ENCODE measurements at regions not wholly inside any gene's neighbourhood (a gene's known extent, or its start where the extent isn't known, plus 50 kb on each side); places are given as distances from the start of the nearest gene placed in this dataset.

DNA sequence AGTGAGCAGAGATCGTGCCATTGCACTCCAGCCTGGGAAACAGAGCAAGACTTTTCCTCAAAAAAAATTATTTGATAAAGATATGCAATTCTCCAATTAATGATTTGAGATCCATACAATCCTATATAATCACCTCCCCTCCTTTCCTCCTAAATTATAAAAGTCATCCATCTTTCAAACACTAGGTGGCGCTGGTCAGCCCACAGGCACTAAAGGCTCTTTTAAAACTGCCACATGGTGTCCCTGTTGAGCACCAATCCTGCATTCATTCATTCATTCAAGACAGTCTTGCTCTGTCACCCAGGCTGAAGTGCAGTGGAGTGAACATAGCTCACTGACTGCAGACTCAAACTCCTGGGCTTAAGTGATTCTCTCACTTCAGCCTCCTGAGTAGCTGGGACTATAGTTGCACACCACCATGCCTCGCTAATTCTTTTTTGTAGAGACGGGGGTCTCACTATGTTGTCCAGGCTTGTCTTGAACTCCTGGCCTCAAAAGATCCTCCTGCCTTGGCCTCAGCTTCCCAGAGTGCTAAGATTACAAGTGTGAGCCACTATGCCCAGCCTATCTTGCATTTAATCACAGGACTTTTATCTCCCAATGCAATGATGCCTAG lies 58.7 kb upstream of the SLC2A12 start:
- TF ChIP-seq, protein P1, sequence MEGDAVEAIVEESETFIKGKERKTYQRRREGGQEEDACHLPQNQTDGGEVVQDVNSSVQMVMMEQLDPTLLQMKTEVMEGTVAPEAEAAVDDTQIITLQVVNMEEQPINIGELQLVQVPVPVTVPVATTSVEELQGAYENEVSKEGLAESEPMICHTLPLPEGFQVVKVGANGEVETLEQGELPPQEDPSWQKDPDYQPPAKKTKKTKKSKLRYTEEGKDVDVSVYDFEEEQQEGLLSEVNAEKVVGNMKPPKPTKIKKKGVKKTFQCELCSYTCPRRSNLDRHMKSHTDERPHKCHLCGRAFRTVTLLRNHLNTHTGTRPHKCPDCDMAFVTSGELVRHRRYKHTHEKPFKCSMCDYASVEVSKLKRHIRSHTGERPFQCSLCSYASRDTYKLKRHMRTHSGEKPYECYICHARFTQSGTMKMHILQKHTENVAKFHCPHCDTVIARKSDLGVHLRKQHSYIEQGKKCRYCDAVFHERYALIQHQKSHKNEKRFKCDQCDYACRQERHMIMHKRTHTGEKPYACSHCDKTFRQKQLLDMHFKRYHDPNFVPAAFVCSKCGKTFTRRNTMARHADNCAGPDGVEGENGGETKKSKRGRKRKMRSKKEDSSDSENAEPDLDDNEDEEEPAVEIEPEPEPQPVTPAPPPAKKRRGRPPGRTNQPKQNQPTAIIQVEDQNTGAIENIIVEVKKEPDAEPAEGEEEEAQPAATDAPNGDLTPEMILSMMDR (IDR thresholded peaks at IDR 0.05), result peak; percentile 44 to 85 (median 73)
- no peak for TF ChIP-seq POLR2A (IDR thresholded peaks at IDR 0.05)
- Histone ChIP-seq H3K36me3 (ENCODE audit: low read depth, missing control alignments) (no peaks in the 10 kb centered on the region), H3K4me3 (no peak overlapping the region), H3K27ac (no peak overlapping the region), H3K4me1 (no peaks in the 10 kb centered on the region), H3K27me3 (no peaks in the 10 kb centered on the region), H3K9me3 (no peaks in the 10 kb centered on the region)
- DNase-seq, result peak; percentile 37
- intact Hi-C loops (cut with DNase I; ENCODE audit: low total_unique reads), result no loop called here
- WGBS, 2 donors, result 51 to 65% methylated on average over 4 of the region's 4 CpGs

DNA sequence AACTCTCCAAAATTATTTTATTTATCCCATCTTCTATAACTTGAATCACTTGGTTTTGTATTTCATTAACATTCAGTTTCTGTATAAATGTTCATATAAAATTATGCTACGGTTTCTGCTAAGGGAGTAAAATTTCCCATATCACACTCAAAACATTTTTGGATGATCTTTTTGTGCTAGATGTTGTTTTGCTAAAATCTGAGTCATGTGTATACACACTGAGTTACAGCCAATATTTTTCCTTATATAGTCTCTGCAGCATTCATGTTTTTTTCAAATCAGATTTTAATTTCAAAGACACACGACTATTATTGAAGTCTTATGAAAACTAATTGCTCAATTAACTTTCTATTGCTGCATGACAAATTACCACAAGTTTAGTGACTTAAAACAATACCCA lies 54.3 kb upstream of the SLC2A12 start:
- Histone ChIP-seq H3K27me3 (no peaks in the 10 kb centered on the region), H3K4me1 (no peaks in the 10 kb centered on the region), H3K4me3 (no peak overlapping the region), H3K27ac (no peak overlapping the region), H3K9me3 (no peaks in the 10 kb centered on the region), H3K36me3 (ENCODE audit: low read depth, missing control alignments) (no peaks in the 10 kb centered on the region)
- TF ChIP-seq POLR2A (IDR thresholded peaks at IDR 0.05), result no peak
- TF ChIP-seq, protein P1 (IDR thresholded peaks at IDR 0.05), result no peak
- 62 to 67% methylated on average over 2 of the region's 2 CpGs for WGBS, 2 donors
- intact Hi-C loops (cut with DNase I; ENCODE audit: low total_unique reads), result no loop called here
- no peak for DNase-seq

DNA sequence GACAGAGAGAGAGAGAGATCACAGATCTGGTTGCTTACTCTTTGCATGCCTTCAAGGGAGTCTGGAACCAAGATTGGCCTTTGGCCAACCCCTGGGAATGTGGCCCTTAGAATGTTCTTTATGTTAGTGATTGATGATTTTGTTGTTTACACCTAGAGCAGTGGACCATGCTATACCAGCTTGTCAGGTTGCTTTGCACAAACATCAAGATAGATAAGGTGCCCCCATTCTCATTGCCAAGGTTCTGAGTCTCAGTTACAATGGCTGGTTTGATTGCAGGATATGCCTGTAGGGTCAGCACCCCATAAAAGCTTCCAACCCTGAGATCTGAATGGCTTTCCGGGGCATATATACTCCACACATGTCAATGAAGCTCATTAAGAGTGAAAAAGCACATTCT lies 53.5 kb upstream of the SLC2A12 start:
- intact Hi-C loops (cut with DNase I; ENCODE audit: low total_unique reads), result no loop called here
- H3K9me3 ChIP-seq, result no peaks in the 10 kb centered on the region
- no peak overlapping the region for H3K27ac ChIP-seq
- no peaks in the 10 kb centered on the region for H3K36me3 ChIP-seq (ENCODE audit: low read depth, missing control alignments)
- no peak overlapping the region for H3K4me3 ChIP-seq
- no peak for DNase-seq
- WGBS, 2 donors, result 64 to 68% methylated on average over 1 of the region's 1 CpG
- no peaks in the 10 kb centered on the region for H3K27me3 ChIP-seq
- no peak for TF ChIP-seq POLR2A (IDR thresholded peaks at IDR 0.05)
- TF ChIP-seq, protein P1 (IDR thresholded peaks at IDR 0.05), result no peak
- no peaks in the 10 kb centered on the region for H3K4me1 ChIP-seq

DNA sequence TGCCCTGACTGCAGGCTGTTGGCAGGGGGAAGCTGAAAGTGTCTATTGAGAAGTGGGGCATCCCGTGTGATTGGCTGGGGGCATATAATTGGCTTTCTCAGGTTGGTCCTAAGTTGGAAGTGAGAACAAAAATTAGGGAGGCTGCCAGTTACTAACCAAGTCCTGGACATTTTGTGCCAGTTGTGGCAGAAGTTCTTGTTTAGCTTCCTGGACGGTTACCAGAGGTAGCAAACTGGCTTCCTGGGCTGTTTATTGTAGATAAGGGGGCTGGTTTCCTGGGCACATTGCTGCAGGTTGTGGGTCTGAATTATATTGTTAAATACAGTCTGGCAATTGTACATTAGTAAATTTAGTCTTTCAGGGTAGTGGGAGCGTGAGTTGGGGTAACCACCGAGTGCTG lies 50.6 kb upstream of the SLC2A12 start:
- WGBS, 2 donors, result 72 to 80% methylated on average over 4 of the region's 4 CpGs
- no peak overlapping the region for H3K4me3 ChIP-seq
- H3K36me3 ChIP-seq (ENCODE audit: low read depth, missing control alignments), result no peaks in the 10 kb centered on the region
- TF ChIP-seq POLR2A (IDR thresholded peaks at IDR 0.05), result no peak
- TF ChIP-seq, protein P1 (IDR thresholded peaks at IDR 0.05), result no peak
- DNase-seq, result no peak
- no peaks in the 10 kb centered on the region for H3K9me3 ChIP-seq
- H3K4me1 ChIP-seq, result no peaks in the 10 kb centered on the region
- H3K27me3 ChIP-seq, result no peaks in the 10 kb centered on the region
- no peak overlapping the region for H3K27ac ChIP-seq
- intact Hi-C loops (cut with DNase I; ENCODE audit: low total_unique reads), result no loop called here
